VCaP (cell line): ENCODE measurements at regions not wholly inside any gene's neighbourhood (a gene's known extent, or its start where the extent isn't known, plus 50 kb on each side); places are given as distances from the start of the nearest gene placed in this dataset.

Experiments
- H3K27ac ChIP-seq: fragments of 450-650 bp; 2 replicates; pipeline ENCODE4 v1.5.1; 2017
- CTCF ChIP-seq: fragments of 450-650 bp; conservative IDR thresholded peaks from 2 replicates; pipeline ENCODE4 v1.5.1; 2017; ENCODE audit warnings: mild to moderate bottlenecking, moderate library complexity

- H3K27ac ChIP-seq: no peak overlapping the region
- TF ChIP-seq CTCF: no peak
These were observed 163.2 kb upstream of the SHH start for GRCh38 chr7:155975490-155975889.

DNA sequence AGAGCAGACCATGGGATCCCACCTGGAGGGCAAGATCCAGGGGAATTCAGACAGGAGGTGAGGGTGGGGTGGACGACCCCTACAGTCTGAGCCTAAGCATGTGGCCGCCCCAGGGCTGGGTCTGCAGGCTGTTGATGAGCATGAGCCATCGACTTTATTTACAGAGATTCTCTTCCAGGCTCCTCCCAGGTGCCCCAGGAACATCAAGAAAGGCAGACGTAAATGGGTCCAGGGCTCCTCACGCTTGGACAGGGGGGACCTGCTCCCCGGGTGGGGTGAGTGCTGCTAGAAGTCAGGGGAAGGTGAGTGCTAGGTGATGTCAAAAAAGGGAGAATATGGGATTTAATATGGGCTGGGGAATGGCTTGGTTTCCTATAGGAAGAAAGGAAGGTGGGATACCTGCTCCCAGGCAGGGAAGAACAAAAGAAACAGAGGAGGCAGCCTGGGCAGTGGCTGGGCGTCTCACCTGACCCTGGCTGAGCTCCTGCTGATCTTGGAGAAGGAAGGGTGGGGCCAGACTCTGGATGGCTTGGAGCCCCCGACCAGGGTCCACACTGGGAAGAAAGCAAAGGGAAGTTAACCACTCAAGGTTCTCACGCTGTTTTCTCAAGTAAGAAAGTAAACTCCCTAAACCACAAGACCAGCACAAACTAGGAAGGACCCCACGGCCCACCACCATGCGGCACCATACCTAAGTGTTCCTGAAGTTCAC is 162.1 kb upstream of the SHH start:
- no peak for TF ChIP-seq CTCF

GRCh38 chr7:155973451-155973997 is 161.3 kb upstream of the SHH start:
- no peak overlapping the region for H3K27ac ChIP-seq
- no peak for TF ChIP-seq CTCF

More for the DNA sequence above, 162.1 kb upstream of the SHH start:
- no peak overlapping the region for H3K27ac ChIP-seq

GRCh38 chr7:155972651-155973390 is 160.6 kb upstream of the SHH start:
- no peak overlapping the region for H3K27ac ChIP-seq
- no peak for TF ChIP-seq CTCF

DNA sequence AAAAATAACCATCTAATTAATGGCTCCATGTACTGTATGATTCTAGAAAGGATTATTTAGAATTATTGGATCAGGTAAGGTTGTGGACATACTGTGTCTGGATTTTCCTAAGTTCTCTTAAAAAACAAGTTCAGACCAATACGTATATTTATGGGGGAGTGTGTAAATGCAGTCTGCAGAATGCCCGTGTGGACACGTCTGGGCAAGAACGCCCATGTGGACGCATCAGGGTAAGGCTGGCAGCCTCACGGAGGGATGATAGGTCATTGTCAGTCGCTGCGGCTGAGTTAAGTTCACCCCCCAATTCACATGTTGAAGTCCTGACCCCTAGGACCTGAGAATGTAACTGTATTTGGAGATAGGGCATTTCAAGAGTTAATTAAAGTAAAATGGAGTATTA is 160.0 kb upstream of the SHH start:
- no peak for TF ChIP-seq CTCF
- H3K27ac ChIP-seq: no peak overlapping the region

DNA sequence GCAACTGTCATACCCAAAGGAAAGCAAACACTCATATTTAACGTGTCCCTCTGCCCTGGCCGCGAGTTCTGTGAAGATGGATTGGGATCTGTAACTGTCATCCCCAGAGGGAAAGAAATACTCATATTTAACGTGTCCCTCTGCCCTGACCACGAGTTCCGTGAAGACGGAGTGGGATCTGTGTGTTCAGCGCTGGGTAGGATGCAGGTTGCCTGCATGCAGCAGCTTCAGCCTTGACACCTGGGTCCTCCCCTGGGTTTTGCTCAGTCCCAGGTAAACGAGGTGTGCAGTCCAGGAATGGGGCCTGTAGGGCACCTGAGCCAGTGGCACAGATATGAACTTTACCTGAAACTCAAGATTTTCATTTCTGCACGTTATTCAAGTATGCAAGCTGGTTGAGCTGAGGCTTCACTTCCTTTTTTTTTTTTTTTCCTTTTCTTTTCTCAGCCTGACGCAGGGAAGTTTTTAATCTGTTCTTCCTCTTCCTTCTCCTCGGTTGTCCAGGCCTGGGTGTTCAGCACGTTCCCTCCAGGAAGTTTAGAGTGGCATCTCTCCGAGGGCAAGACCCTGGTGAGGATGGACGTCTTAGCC is 159.0 kb upstream of the SHH start:
- no peak for TF ChIP-seq CTCF
- H3K27ac ChIP-seq: no peak overlapping the region
